ENCODE measurements at regions not wholly inside any gene's neighbourhood (a gene's known extent, or its start where the extent isn't known, plus 50 kb on each side); places are given as distances from the start of the nearest gene placed in this dataset.
"Not testable (repeated sequence)": the region's sequence is repeated elsewhere in the genome, so short reads cannot be mapped to it uniquely, and the experiment has no call there.

- DNase-seq (ENCODE audit: low spot score): no peak
- ATAC-seq: no peak
Measured at GRCh38 chr11:38756537-38756936, 2158.5 kb upstream of the RAG2 start.

GRCh38 chr11:38751421-38751820, 2153.4 kb upstream of the RAG2 start:
- ATAC-seq (no peak), DNase-seq (ENCODE audit: low spot score) (no peak)

- not testable (repeated sequence) for DNase-seq (ENCODE audit: low spot score)
- ATAC-seq: peak; percentile 51
Measured at GRCh38 chr11:38746516-38746915, 2148.5 kb upstream of the RAG2 start.

GRCh38 chr11:38723361-38723760, 2125.3 kb upstream of the RAG2 start:
- no peak for DNase-seq (ENCODE audit: low spot score)
- no peak for ATAC-seq

GRCh38 chr11:38721586-38722315, 2123.7 kb upstream of the RAG2 start:
- DNase-seq (ENCODE audit: low spot score) (no peak), ATAC-seq (no peak)

- DNase-seq (ENCODE audit: low spot score): no peak
- ATAC-seq: no peak
Measured at GRCh38 chr11:38718659-38719058, 2120.6 kb upstream of the RAG2 start.

- DNase-seq (ENCODE audit: low spot score) (no peak), ATAC-seq (no peak)
Measured at GRCh38 chr11:38718049-38718448, 2120.0 kb upstream of the RAG2 start.

- ATAC-seq: no peak
- no peak for DNase-seq (ENCODE audit: low spot score)
Measured at GRCh38 chr11:38711110-38711509, 2113.1 kb upstream of the RAG2 start.

- DNase-seq (ENCODE audit: low spot score) (no peak), ATAC-seq (no peak)
Measured at GRCh38 chr11:38710262-38710661, 2112.2 kb upstream of the RAG2 start.

GRCh38 chr11:38700111-38700510, 2102.1 kb upstream of the RAG2 start:
- DNase-seq (ENCODE audit: low spot score): no peak
- ATAC-seq: no peak

- ATAC-seq (no peak), DNase-seq (ENCODE audit: low spot score) (no peak)
Measured at GRCh38 chr11:38693306-38693705, 2095.3 kb upstream of the RAG2 start.

- DNase-seq (ENCODE audit: low spot score); ATAC-seq: not testable (repeated sequence)
Measured at GRCh38 chr11:38690211-38690610, 2092.2 kb upstream of the RAG2 start.

- no peak for DNase-seq (ENCODE audit: low spot score)
Measured at GRCh38 chr11:38687008-38687407, 2089.0 kb upstream of the RAG2 start.

GRCh38 chr11:38683484-38683883, 2085.4 kb upstream of the RAG2 start:
- DNase-seq (ENCODE audit: low spot score): no peak
- ATAC-seq: no peak

More at GRCh38 chr11:38687008-38687407, 2089.0 kb upstream of the RAG2 start:
- no peak for ATAC-seq

- ATAC-seq (no peak), DNase-seq (ENCODE audit: low spot score) (no peak)
Measured at GRCh38 chr11:38680746-38681145, 2082.7 kb upstream of the RAG2 start.

GRCh38 chr11:38680166-38680565, 2082.1 kb upstream of the RAG2 start:
- no peak for DNase-seq (ENCODE audit: low spot score)
- ATAC-seq: no peak

GRCh38 chr11:38672445-38672844, 2074.4 kb upstream of the RAG2 start:
- no peak for DNase-seq (ENCODE audit: low spot score)
- ATAC-seq: no peak

- DNase-seq (ENCODE audit: low spot score) (no peak), ATAC-seq (no peak)
Measured at GRCh38 chr11:38667359-38667758, 2069.3 kb upstream of the RAG2 start.

- DNase-seq (ENCODE audit: low spot score) (no peak), ATAC-seq (no peak)
Measured at GRCh38 chr11:38648604-38649003, 2050.6 kb upstream of the RAG2 start.

GRCh38 chr11:38646382-38646781, 2048.3 kb upstream of the RAG2 start:
- DNase-seq (ENCODE audit: low spot score) (no peak), ATAC-seq (no peak)

GRCh38 chr11:38640854-38641253, 2042.8 kb upstream of the RAG2 start:
- no peak for DNase-seq (ENCODE audit: low spot score)
- no peak for ATAC-seq

GRCh38 chr11:38612701-38613100, 2014.7 kb upstream of the RAG2 start:
- DNase-seq (ENCODE audit: low spot score) (no peak), ATAC-seq (no peak)

- not testable (repeated sequence) for DNase-seq (ENCODE audit: low spot score); ATAC-seq
Measured at GRCh38 chr11:38601371-38601770, 2003.3 kb upstream of the RAG2 start.
